Mesendoderm (in vitro differentiated cells): ENCODE measurements at regions not wholly inside any gene's neighbourhood (a gene's known extent, or its start where the extent isn't known, plus 50 kb on each side); places are given as distances from the start of the nearest gene placed in this dataset.

ENCODE experiments used
- DNase-seq: peaks from one replicate; pipeline ENCODE4 v3.0.0; 2013
- H2AK5ac ChIP-seq: 2 replicates; pipeline ENCODE4 v1.6.1; 2013; ENCODE audit warnings: low read length, inconsistent platforms
- H2BK120ac ChIP-seq: 2 replicates; pipeline ENCODE4 v1.6.1; 2013; ENCODE audit warnings: low read depth, mild to moderate bottlenecking, low read length, moderate library complexity, mixed read lengths
- H2BK15ac ChIP-seq: replicated peaks from 2 replicates; pipeline ENCODE4 v1.6.1; 2013; ENCODE audit warnings: low read depth, mild to moderate bottlenecking, moderate library complexity
- H2BK5ac ChIP-seq: 2 replicates; pipeline ENCODE4 v1.6.1; 2013; ENCODE audit warnings: low read length, inconsistent platforms
- H3K18ac ChIP-seq: 2 replicates; pipeline ENCODE4 v1.6.1; 2013; ENCODE audit warnings: mild to moderate bottlenecking, low read length, mixed read lengths
- H3K23ac ChIP-seq: one replicate; pipeline ENCODE4 v1.6.1; 2013; ENCODE audit warnings: low read length
- H3K27ac ChIP-seq: 2 replicates; pipeline ENCODE4 v1.5.1; 2013; ENCODE audit warnings: low read depth, mild to moderate bottlenecking, inconsistent platforms, low read length, moderate library complexity
- H3K27me3 ChIP-seq: 2 replicates; pipeline ENCODE4 v1.6.1; 2013; ENCODE audit warnings: low read length, control low read depth, mild to moderate bottlenecking, inconsistent platforms; ENCODE audit not compliant: insufficient read depth, poor library complexity
- H3K36me3 ChIP-seq: 2 replicates; pipeline ENCODE4 v1.6.1; 2013; ENCODE audit warnings: low read length, inconsistent platforms; ENCODE audit not compliant: control insufficient read depth, insufficient read depth
- H3K4ac ChIP-seq: one replicate; pipeline ENCODE4 v1.6.1; 2013; ENCODE audit warnings: low read depth, mild to moderate bottlenecking, low read length, moderate library complexity
- H3K4me1 ChIP-seq: 2 replicates; pipeline ENCODE4 v1.6.1; 2013; ENCODE audit warnings: low read depth, low read length, inconsistent platforms; ENCODE audit not compliant: control insufficient read depth
- H3K4me2 ChIP-seq: 2 replicates; pipeline ENCODE4 v1.6.1; 2013; ENCODE audit warnings: low read length
- H3K4me3 ChIP-seq: 2 replicates; pipeline ENCODE4 v1.5.1; 2013; ENCODE audit warnings: mild to moderate bottlenecking, low read length
- H3K56ac ChIP-seq: one replicate; pipeline ENCODE4 v1.6.1; 2013; ENCODE audit warnings: low read length
- H3K79me1 ChIP-seq: 2 replicates; pipeline ENCODE4 v1.6.1; 2013; ENCODE audit warnings: low read length, inconsistent platforms
- H3K79me2 ChIP-seq: 2 replicates; pipeline ENCODE4 v1.6.1; 2013; ENCODE audit warnings: mild to moderate bottlenecking, low read length; ENCODE audit not compliant: control insufficient read depth, insufficient read depth
- H3K9ac ChIP-seq: 2 replicates; pipeline ENCODE4 v1.6.1; 2013; ENCODE audit warnings: low read length, inconsistent platforms
- H4K5ac ChIP-seq: one replicate; pipeline ENCODE4 v1.6.1; 2013; ENCODE audit warnings: low read length
- H4K8ac ChIP-seq: one replicate; pipeline ENCODE4 v1.6.1; 2013; ENCODE audit warnings: low read depth, mild to moderate bottlenecking, control low read depth, low read length, moderate library complexity
- WGBS: extraction: QIAGEN DNeasy Blood & Tissue Kit; methylation state at CpG from one replicate; pipeline ENCODE4 v1.1.7; 2013; ENCODE audit warnings: low lambda C conversion rate, missing lambda C conversion rate; ENCODE audit not compliant: insufficient coverage; ENCODE audit errors: extremely low coverage; 5-methylcytosine and 5-hydroxymethylcytosine counted together

- Histone ChIP-seq H3K56ac (no peak overlapping the region), H3K4me2 (no peak overlapping the region), H2AK5ac (no peak overlapping the region), H4K8ac (no peak overlapping the region), H3K9ac (no peak overlapping the region), H3K79me2 (no peaks in the 10 kb centered on the region), H3K4ac (no peak overlapping the region), H3K23ac (no peak overlapping the region), H2BK15ac (no peak overlapping the region), H3K36me3 (no peaks in the 10 kb centered on the region), H3K79me1 (no peaks in the 10 kb centered on the region), H3K4me1 (no peaks in the 10 kb centered on the region), H4K5ac (no peak overlapping the region), H2BK120ac (no peak overlapping the region), H3K18ac (no peak overlapping the region), H3K27me3 (no peaks in the 10 kb centered on the region), H2BK5ac (no peak overlapping the region), H3K27ac (no peak overlapping the region), H3K4me3 (no peak overlapping the region)
- no peak for DNase-seq
These were observed 516.1 kb downstream of the ZIC1 start for GRCh38 chr3:147925272-147925671.

DNA sequence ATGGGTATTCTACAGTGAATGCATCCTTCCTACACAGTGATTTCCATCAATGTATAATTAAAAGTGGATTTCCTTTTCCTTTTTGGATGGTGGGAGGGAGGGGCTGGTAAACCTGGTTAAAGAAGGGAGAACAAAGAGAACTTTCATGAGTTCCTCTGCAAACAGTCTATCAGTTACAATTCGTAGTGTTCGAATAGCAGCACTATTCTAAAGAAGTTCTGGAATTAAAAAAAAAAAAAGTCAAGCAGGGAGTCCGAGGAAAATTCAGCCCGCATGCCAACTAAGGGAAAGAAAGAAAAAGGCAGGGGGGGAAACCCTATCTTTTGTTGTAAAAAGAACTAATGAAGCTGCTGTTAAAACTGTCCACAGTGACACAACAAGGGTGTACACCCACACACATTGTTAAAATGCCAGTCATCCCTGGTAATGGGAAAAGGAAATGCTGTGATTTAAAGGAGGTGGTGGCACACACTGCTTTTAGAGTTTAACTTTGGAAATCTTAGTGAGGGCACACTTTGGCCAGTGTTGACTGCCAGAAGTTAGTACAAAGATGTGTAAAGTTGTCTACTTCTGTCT lies 521.2 kb downstream of the ZIC1 start:
- Histone ChIP-seq H4K5ac (no peak overlapping the region), H3K23ac (no peak overlapping the region), H4K8ac (no peak overlapping the region), H3K4me2 (no peak overlapping the region), H3K79me1 (no peaks in the 10 kb centered on the region), H3K4me1 (peaks cover 2% of the 10 kb centered on the region), H3K36me3 (no peaks in the 10 kb centered on the region), H3K9ac (no peak overlapping the region), H3K79me2 (no peaks in the 10 kb centered on the region), H3K4ac (no peak overlapping the region), H2AK5ac (no peak overlapping the region), H2BK5ac (no peak overlapping the region), H3K56ac (no peak overlapping the region), H3K27me3 (no peaks in the 10 kb centered on the region), H3K4me3 (no peak overlapping the region), H3K27ac (no peak overlapping the region), H3K18ac (no peak overlapping the region), H2BK120ac (no peak overlapping the region), H2BK15ac (no peak overlapping the region)
- DNase-seq, result no peak
- WGBS, result no CpG with 5 or more reads among the region's 4 CpGs

DNA sequence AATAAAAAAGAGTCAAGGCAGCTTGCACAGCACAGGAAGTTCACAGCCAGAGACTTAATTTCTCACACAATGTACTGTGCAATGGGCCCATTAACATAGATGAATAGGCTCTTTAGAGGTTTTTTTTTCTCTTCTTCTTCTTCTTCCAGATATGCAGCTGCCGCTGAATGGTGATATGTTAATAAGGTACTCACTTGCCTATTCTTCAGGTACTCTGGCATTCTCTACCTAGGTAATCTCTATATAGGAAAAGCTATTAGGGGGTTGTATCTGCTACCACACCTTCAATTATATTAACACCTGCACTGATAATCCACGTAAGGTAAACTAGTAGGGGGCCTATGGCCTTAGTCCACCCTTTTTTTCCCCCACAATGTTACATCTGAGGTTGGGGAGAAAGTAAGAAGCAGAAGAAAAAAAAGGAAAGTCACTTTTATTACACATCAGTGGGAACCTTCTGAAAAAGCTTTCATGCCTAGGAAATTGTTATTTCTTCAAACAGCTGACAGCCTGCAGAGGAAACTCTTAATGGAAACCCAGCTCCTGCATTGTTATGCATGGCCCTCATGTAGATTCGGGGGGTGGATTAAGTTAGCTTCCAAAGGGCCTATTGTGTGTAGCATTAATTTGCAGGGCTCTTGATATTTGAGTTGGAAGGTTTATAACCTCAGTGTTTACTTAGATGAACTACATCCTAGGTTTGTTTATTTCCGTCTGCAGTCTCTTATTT lies 525.5 kb downstream of the ZIC1 start:
- no peaks in the 10 kb centered on the region for H3K79me2 ChIP-seq
- H3K56ac ChIP-seq, result no peak overlapping the region
- H3K4me1 ChIP-seq, result peaks cover 2% of the 10 kb centered on the region
- no peak overlapping the region for H4K5ac ChIP-seq
- no peak overlapping the region for H3K4me3 ChIP-seq
- H2BK120ac ChIP-seq, result no peak overlapping the region
- no peak overlapping the region for H3K27ac ChIP-seq
- H2BK5ac ChIP-seq, result no peak overlapping the region
- H3K4ac ChIP-seq, result no peak overlapping the region
- no CpG with 5 or more reads among the region's 4 CpGs for WGBS
- no peak overlapping the region for H3K23ac ChIP-seq
- no peak overlapping the region for H4K8ac ChIP-seq
- no peaks in the 10 kb centered on the region for H3K36me3 ChIP-seq
- H3K79me1 ChIP-seq, result no peaks in the 10 kb centered on the region
- no peak overlapping the region for H2AK5ac ChIP-seq
- H3K9ac ChIP-seq, result no peak overlapping the region
- H3K4me2 ChIP-seq, result no peak overlapping the region
- peak; percentile 63 for DNase-seq
- H3K27me3 ChIP-seq, result no peaks in the 10 kb centered on the region
- H2BK15ac ChIP-seq, result no peak overlapping the region
- no peak overlapping the region for H3K18ac ChIP-seq

GRCh38 chr3:147937341-147937740 lies 528.2 kb downstream of the ZIC1 start:
- no peak overlapping the region for H3K4ac ChIP-seq
- H3K18ac ChIP-seq, result no peak overlapping the region
- no peaks in the 10 kb centered on the region for H3K79me1 ChIP-seq
- H3K23ac ChIP-seq, result no peak overlapping the region
- H3K56ac ChIP-seq, result no peak overlapping the region
- no peak overlapping the region for H3K9ac ChIP-seq
- no peak overlapping the region for H3K27ac ChIP-seq
- peaks cover 2% of the 10 kb centered on the region for H3K4me1 ChIP-seq
- H3K4me3 ChIP-seq, result no peak overlapping the region
- no peaks in the 10 kb centered on the region for H3K79me2 ChIP-seq
- no peak for DNase-seq
- H4K8ac ChIP-seq, result no peak overlapping the region
- no peak overlapping the region for H4K5ac ChIP-seq
- no peak overlapping the region for H2BK5ac ChIP-seq
- H3K4me2 ChIP-seq, result no peak overlapping the region
- H3K36me3 ChIP-seq, result no peaks in the 10 kb centered on the region
- no peaks in the 10 kb centered on the region for H3K27me3 ChIP-seq
- H2BK120ac ChIP-seq, result no peak overlapping the region
- H2BK15ac ChIP-seq, result no peak overlapping the region
- H2AK5ac ChIP-seq, result no peak overlapping the region

- H3K56ac ChIP-seq, result no peak overlapping the region
- no peak overlapping the region for H2BK5ac ChIP-seq
- no peaks in the 10 kb centered on the region for H3K27me3 ChIP-seq
- H3K27ac ChIP-seq, result no peak overlapping the region
- no peaks in the 10 kb centered on the region for H3K36me3 ChIP-seq
- H3K18ac ChIP-seq, result no peak overlapping the region
- no peak overlapping the region for H3K23ac ChIP-seq
- H2BK15ac ChIP-seq, result no peak overlapping the region
- no peak overlapping the region for H3K9ac ChIP-seq
- no peak overlapping the region for H2AK5ac ChIP-seq
- no peak overlapping the region for H3K4ac ChIP-seq
- no peak overlapping the region for H3K4me3 ChIP-seq
- H4K8ac ChIP-seq, result no peak overlapping the region
- no CpG with 5 or more reads among the region's 2 CpGs for WGBS
- no peaks in the 10 kb centered on the region for H3K79me2 ChIP-seq
- H4K5ac ChIP-seq, result no peak overlapping the region
- no peak for DNase-seq
- H3K4me1 ChIP-seq, result peaks cover 2% of the 10 kb centered on the region
- H3K79me1 ChIP-seq, result no peaks in the 10 kb centered on the region
- H3K4me2 ChIP-seq, result no peak overlapping the region
- H2BK120ac ChIP-seq, result no peak overlapping the region
These were observed 528.7 kb downstream of the ZIC1 start for GRCh38 chr3:147937891-147938290.

DNA sequence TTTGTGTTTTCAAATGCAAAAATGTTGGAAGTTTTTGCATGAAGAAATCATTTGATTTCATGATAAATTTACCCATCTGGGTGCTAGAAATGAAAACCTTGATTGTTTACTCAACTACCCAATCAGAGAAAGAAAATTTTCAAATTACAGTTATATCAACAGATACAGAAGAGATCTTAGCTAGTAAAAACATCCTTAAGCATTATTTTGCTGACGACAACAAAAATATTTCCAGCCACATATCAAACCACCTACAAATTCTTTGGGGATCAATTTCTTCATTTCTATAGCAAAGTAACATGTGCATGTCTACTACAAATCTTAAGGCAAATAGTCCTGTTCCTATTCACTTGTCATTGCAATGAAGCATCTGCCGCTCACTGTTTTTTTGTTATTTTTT lies 530.3 kb downstream of the ZIC1 start:
- no peaks in the 10 kb centered on the region for H3K79me2 ChIP-seq
- no peak for DNase-seq
- H3K9ac ChIP-seq, result no peak overlapping the region
- H4K5ac ChIP-seq, result no peak overlapping the region
- H3K36me3 ChIP-seq, result no peaks in the 10 kb centered on the region
- H4K8ac ChIP-seq, result no peak overlapping the region
- no peak overlapping the region for H2AK5ac ChIP-seq
- H3K18ac ChIP-seq, result no peak overlapping the region
- no peak overlapping the region for H2BK5ac ChIP-seq
- H3K4ac ChIP-seq, result no peak overlapping the region
- no peak overlapping the region for H3K4me3 ChIP-seq
- H3K27me3 ChIP-seq, result no peaks in the 10 kb centered on the region
- no peak overlapping the region for H3K56ac ChIP-seq
- no peak overlapping the region for H3K23ac ChIP-seq
- no peak overlapping the region for H3K27ac ChIP-seq
- H3K4me1 ChIP-seq, result peaks cover 2% of the 10 kb centered on the region
- no CpG with 5 or more reads among the region's 2 CpGs for WGBS
- no peak overlapping the region for H3K4me2 ChIP-seq
- no peaks in the 10 kb centered on the region for H3K79me1 ChIP-seq
- no peak overlapping the region for H2BK120ac ChIP-seq
- no peak overlapping the region for H2BK15ac ChIP-seq
